ENCODE measurements at regions not wholly inside any gene's neighbourhood (a gene's known extent, or its start where the extent isn't known, plus 50 kb on each side); places are given as distances from the start of the nearest gene placed in this dataset.

GRCh38 chr15:87715252-87715651 is 541.3 kb downstream of the NTRK3 start:
- no peak for DNase-seq (ENCODE audit: low read depth)
- H3K4me3 ChIP-seq (ENCODE audit: low read length) = no peak overlapping the region
- TF ChIP-seq CTCF (conservative IDR thresholded peaks at IDR 0.05; ENCODE audit: low read depth, low read length) = no peak

- no peak for TF ChIP-seq CTCF (conservative IDR thresholded peaks at IDR 0.05; ENCODE audit: low read depth, low read length)
Observed at GRCh38 chr15:87713475-87713879, 543.1 kb downstream of the NTRK3 start.

GRCh38 chr15:87712211-87712610 is 544.3 kb downstream of the NTRK3 start:
- DNase-seq (ENCODE audit: low read depth) = no peak
- TF ChIP-seq CTCF (conservative IDR thresholded peaks at IDR 0.05; ENCODE audit: low read depth, low read length) = no peak
- H3K4me3 ChIP-seq (ENCODE audit: low read length) = no peak overlapping the region

More at GRCh38 chr15:87713475-87713879, 543.1 kb downstream of the NTRK3 start:
- no peak for DNase-seq (ENCODE audit: low read depth)
- no peak overlapping the region for H3K4me3 ChIP-seq (ENCODE audit: low read length)

GRCh38 chr15:87711026-87711425 is 545.5 kb downstream of the NTRK3 start:
- peak; percentile 11 for DNase-seq (ENCODE audit: low read depth)
- no peak overlapping the region for H3K4me3 ChIP-seq (ENCODE audit: low read length)
- no peak for TF ChIP-seq CTCF (conservative IDR thresholded peaks at IDR 0.05; ENCODE audit: low read depth, low read length)

- TF ChIP-seq CTCF (conservative IDR thresholded peaks at IDR 0.05; ENCODE audit: low read depth, low read length) = no peak
- no peak for DNase-seq (ENCODE audit: low read depth)
- H3K4me3 ChIP-seq (ENCODE audit: low read length) = no peak overlapping the region
Observed at GRCh38 chr15:87710406-87710805, 546.1 kb downstream of the NTRK3 start.

GRCh38 chr15:87707566-87708130 is 548.9 kb downstream of the NTRK3 start:
- TF ChIP-seq CTCF (conservative IDR thresholded peaks at IDR 0.05; ENCODE audit: low read depth, low read length) = no peak
- no peak overlapping the region for H3K4me3 ChIP-seq (ENCODE audit: low read length)
- DNase-seq (ENCODE audit: low read depth) = no peak

- no peak overlapping the region for H3K4me3 ChIP-seq (ENCODE audit: low read length)
- DNase-seq (ENCODE audit: low read depth) = no peak
- TF ChIP-seq CTCF (conservative IDR thresholded peaks at IDR 0.05; ENCODE audit: low read depth, low read length) = no peak
Observed at GRCh38 chr15:87707071-87707470, 549.5 kb downstream of the NTRK3 start.
